Fibroblast of skin of scalp (primary cell): ENCODE measurements at regions not wholly inside any gene's neighbourhood (a gene's known extent, or its start where the extent isn't known, plus 50 kb on each side); places are given as distances from the start of the nearest gene placed in this dataset.

Experiments used
- DNase-seq: peaks from one replicate; pipeline ENCODE4 v3.0.0-alpha.2; 2013

DNA sequence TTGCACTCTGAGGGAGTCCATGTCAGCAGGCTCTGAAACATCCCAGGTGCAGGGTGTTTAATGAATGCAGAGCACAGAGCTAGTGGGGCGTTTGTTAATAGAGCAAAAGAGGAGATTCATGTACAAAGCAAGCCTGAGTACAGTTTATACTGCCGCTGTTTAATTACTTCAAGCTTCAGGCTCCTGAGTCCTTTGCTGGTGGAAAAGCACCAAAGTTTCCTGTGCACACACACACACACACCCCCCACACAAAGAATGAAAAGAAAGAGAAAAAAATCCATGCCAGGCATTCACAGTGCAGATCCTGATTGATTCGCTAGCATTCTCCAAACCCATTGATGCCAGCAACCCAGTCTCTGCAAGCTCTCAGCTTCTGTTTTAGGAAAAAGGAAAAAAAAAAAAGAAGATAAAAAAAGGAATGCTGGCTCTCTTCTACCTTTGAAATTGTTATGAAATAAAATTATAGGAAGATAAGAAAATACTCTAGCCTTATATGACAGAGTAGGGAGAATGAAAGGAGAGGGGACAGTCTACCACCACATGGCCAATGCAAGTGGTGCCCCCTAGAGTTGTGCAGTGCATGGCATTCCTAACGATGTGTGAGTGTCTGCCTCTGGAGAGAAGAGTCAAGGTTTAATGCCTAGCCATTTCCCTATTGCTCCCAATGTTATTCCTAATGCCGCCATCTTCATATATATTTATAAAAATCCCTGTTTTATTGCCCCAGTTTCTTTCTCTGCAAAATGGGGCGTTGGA, 216.5 kb downstream of the TMEM114 start:
- no peak for DNase-seq

DNA sequence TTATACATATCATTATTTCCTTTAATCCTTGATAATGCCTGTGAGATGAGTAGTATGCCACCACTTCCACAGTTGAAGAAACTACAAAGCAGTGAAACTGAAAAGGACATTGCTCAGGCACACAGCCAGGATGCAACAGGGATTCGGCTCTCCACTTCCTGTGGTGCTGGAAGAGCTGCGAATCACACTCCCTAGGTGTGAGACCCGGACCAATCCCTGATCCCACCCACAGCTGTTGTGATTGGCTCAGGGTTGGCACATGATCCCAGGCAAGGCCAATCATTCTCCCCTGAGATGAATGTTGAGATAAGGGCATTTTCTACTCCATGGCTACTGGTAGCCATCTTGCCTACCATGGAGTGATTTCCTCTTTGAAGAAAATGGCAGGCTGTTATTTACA, 218.2 kb downstream of the TMEM114 start:
- no peak for DNase-seq

DNA sequence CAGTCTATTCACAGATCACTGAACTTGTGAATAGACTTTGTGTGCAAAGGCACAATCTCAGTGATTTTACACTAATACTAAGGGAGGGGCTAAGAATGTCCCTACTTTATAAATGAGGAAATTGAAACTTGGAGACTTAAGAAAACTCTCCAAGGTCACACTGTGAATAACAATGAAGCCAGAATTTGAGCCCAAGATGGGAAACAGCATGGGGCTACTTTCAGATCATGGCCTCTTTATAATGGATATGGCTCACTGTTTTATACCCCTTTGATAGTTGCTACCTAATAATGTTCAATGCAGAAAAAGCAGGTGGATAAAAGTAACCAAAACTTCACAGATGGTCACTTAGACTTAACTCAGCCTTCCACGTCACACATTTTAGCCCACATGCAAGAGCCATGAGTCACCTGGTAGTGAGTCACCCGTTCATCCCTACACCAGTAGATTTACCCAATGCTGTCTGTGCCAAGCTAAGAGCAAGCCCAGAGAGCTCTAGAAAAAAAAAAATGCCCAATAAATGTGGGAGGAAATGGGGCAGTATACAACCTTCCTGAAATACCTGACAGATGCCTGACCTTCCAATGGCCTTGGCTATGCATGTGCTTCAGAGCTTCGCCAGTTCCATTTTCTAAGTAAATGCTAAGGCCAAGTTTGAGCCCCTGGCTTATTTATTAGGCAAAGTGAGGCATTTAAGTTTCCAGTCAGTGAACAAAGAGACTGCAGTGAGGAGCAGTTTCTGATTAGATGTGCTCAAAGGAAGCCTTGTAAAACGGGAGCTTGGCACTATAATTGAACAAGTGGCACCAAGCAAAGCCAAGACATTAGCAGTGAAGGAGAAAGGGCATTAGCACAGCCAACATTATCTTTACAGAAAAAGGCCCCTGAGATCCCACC, 219.7 kb downstream of the TMEM114 start:
- no peak for DNase-seq

DNA sequence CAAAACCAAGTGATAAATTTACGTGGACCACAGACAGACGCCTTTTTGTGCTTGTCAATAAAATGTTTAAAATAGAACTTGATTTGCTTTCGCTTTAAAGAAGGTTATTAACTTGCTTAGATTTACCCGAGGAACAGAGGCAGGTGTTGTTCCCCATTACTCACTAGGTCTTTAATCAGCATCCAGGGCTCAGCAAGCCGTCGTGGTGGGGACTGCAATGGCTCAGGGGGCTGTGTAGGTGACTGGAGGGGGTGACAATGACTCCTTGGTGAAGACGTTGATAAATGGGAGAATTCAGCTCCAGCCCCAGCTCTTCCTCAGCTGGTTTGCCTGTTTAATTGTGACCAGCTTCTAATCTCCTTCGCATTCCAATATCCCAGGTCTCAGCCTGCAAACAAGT, 231.4 kb downstream of the TMEM114 start:
- DNase-seq: no peak

DNA sequence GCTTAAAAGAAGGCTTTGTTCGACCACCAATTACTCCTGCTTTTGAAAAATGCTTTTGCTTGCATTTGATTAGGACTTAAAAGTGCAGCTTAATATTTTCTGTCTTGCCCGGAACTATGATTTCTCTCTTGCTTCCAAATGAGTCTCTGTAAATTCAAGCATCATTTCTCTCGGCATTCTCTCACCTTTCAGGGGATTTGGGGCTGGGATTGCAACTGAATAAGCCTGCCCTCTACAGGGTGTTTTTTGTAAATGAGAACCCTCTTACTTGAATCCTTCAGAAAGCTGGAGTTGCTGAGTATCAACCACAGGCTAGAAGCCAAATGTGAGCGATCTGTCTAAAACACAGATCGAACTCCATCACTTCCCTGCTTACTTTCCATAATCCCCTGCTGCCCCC, 234.6 kb downstream of the TMEM114 start:
- DNase-seq: no peak

DNA sequence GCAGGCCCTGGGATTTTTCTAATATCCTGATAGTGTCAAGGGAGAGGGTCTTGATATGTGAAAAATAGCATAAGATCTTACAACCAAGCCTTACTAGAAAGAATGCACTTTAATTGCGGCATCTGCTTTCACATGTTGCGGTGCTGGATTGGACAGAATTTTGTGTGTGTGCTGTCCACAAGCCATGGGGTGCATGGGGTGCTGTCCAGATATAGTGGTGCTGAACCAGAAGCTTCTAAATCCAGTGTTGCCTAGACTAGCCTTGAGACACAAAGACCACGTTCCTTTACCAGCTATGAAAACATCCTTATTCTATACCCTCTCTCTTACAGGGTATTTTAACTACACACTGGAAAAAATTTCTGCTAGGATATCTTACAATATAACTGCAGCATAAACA, 244.0 kb downstream of the TMEM114 start:
- no peak for DNase-seq

DNA sequence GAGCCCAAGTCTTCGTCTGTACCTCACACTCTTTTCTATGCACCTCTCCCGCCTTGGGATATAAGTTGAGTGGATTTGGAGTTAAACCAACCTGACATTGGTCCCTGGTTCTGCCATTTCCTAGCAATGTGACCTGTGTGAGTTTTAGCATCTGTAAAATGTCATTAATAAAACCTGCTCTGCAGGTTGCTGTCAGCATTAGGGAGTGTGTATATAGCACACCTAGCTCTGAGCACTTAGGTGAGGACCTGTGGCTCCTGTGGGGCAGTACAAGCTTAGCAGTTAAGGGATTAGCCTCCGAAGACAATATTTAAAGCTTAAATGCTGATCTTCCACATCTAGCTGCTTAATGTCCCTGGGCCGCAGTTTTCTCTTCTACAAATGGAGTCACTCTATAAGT, 248.0 kb downstream of the TMEM114 start:
- DNase-seq: no peak

DNA sequence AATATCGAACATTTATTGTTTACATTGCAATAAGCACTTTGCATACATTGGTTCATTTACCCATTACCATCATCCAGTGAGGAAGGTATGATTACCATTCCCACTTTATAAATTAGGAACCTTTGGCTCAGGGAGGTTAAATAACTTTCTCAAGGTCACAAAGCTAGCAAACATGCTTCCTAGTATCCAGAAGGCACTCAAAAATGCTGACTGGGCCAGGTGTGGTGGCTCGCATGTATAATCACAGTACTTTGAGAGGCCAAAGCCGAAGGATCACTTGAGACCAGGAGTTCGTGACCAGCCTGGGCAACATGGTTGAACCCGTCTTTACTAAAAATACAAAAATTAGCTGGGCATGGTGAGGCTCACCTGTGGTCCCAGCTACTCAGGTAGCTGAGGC, 259.6 kb downstream of the TMEM114 start:
- DNase-seq: no peak

DNA sequence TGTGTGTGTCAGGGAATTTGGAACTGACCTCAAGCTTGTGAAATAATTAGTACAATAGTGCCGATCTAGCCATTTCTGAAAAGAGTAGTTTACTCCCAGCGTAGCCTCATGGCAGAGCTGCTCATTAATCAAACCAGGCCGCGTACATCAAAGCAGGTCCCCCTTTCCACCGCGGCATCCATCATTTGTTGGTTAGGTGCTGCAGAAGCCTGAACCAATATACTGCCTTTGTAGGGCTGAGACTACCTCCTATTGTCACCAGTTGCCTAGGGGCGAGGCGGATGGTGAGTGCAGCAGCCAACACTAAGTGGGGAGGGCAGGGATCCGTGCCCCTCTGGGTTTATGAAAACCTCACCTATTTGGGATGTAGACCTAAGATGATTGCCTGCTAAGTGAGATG, 264.1 kb downstream of the TMEM114 start:
- no peak for DNase-seq

DNA sequence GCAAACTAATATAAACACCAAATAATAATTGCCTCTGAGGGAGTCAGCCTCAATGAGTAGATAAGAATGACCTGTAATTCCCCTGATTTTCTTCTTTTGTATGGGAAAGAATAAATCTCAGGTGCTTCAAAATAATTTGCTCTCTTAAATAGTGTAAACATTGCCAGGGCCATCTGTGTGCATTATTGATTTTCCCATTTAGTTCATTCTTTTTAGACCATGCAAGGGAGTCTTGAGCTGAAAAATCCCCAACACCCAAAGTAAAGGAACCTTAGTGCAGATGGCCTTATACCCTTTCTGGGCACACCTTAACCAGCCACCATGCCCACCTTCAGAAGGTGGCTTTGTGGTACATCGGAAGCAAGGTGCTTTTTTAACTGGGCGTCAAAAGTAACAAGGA, 267.2 kb downstream of the TMEM114 start:
- no peak for DNase-seq

DNA sequence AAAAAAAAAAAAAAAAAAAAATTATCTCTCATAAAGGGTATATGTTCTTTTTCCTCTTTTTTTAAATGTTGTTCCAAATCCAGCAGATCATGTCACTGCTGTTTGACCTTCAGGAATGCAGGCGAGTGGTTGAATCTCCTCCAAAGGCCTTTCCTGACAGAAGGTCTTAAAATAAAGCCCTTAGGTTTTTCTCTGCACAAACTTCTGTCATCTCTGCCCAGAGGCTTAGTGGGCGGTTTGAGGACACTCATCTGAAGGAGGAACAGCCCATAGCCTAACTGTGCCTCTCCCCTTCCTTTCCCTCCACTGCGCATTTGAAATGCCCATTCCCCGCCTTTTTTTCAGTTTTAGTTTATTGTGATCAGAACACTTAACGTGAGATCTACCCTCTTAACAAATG, 270.2 kb downstream of the TMEM114 start:
- no peak for DNase-seq

DNA sequence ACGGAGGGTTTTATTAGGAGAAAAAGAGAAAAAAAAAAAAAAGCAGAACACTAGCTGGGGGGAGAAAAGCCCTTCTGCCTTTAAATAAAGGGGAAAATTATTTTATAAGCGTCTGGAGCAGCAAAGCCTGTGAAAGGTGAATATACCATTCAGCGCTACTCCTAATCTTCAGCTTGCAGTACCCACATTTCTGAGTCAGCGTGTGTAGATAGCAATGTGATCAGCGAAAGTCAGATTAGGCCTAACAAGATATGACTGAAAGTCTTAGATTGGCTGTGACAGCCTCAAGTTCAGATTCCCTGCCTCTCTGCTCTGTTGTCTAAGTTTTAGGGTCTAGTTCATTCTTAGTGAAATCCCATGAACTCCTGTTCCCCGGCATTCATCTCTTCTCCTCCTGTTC, 279.5 kb downstream of the TMEM114 start:
- no peak for DNase-seq

DNA sequence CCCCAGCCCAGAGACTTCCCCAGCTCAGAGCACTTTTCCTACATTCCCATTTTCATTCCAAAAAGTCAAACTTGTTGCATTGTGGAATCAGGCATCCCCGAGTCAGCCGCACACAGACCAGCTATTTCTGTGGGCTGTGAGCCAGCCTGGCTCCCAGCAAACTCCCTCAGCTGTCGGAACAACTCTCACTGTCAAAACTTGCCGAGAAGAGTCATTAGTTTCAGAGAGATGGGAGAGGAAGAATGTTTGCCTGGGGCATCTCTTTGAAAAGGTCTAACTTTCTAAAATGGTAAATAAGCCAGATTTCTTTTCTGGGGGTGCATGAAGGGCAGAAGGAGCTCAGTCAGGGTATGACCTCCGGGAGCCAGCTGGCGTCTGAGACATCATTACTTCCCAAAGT, 280.0 kb downstream of the TMEM114 start:
- no peak for DNase-seq

DNA sequence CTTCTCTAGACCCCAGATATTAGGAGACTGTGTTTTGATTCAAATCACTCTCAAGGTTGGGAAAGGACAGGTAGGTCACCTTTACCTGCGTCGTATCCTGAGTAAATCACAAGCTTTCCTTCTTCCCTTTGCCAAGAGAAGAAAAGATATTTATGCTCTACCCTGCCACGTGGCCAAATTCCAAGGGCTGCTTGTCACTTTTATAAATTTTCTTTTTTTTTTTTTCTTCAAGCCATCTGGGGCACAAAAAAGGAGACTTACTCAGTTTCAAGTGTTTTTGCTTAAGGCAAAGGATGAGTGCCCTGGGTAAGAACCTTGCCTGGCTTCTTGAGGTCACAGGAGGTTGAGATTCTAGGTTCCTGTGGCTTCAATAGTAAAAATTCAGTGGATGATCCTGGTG, 285.1 kb downstream of the TMEM114 start:
- DNase-seq: no peak

DNA sequence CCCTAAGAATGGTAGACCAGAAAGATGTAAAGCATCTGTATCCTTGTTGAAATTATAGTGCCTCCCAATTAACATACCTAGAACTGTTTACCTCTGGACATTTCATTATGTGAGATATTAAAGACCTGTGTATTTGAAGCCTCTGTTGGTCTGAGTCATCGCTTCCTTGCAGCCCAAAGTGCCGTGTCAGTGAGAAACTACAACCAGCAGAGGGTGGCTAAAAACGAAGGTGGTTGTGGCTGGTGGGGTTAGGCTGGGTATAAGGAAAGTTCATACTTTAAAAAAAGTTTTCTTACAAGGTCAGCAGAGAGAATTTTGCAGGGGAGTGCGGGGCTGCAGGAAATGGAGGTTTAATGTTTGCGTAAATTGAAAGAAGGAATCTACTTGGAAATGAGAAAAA, 290.7 kb downstream of the TMEM114 start:
- DNase-seq: no peak

DNA sequence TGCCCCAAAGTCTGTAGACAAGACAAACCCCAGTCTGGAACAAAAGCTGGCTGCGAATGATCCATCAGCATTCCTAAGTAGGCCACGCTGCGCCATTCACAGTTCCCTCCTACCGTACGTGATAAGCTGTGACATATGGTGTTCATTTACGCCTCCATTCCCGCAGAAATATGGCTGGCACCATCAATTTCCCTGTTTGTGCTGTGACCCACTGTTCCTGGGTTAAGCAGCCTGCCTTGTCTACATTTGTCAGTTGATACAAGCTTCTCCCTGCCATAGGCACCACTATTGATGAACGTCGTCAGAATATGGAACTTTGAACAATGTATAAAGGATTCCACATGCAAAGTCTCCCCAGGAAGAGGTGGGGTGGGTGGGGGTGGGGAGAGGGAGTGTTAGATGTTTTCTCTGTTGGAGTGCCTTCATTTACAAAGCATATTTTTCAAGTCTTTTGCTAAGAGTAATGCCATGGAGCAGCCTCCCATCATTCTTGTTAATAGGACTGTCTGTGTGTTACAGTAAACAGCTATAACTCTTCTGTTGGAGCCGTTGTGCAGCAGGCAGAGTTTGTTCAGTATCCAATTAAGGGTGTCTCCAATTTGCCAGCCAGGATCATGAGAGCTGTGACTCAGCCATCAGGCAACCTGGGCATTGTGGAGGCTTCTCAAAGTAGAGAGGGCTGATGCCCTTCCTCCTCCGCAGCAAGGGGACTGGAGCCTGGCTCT, 294.6 kb downstream of the TMEM114 start:
- no peak for DNase-seq

DNA sequence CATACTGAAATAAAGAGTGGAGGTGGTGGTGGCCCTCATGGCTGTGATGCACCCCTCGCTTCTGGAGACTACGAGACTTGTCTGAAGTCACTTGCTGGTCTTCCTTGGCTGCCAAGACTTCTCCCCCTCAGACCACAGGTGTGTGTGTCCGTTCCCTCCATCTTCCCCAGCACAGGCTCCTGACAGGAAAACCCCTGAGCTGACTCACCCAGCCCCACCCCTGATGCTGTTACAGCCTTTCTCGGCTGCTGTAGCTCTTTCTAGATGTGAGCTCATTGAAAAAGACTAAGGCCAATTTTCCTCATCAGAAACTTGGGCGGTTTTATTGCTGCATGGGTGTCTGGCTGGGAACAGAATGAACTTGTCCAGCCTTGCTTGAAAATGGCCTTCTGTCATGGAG, 296.9 kb downstream of the TMEM114 start:
- no peak for DNase-seq

DNA sequence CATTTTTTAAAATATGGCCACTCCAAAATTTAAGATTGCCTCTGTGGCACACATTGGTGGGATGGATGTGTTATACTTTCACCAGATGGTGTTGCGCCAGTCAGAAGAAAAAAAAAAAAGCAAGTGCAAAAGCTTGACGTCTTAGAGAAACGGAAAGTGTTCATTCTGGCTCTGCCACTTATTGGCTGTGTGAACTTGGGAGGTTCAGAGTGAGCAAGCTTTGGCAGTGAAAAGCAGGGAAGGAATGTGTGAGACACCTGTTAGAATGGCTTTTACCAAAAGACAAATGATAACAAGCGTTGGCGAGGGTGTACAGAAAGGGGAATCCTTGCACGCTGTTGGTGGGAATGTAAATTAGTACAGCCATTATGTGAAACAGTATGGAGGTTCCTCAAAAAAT, 298.0 kb downstream of the TMEM114 start:
- no peak for DNase-seq

DNA sequence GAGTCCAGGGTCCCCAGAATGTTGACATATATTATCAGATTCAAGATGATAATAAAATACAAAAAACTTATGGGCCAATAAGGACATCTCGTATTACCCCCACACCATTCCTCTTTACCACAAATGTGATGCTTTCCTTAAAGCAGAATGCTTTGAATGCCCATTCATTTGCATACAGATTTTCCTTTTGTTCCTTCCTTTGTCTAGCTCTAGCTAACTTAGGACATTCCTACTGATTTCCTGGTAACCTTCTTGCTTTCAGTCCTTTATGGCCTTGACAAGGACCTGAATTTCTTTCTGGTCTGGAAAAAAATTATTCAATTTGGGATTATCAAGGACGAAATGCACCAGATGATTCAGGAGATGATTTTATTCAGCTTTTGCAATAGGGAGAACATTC, 304.0 kb downstream of the TMEM114 start:
- no peak for DNase-seq

DNA sequence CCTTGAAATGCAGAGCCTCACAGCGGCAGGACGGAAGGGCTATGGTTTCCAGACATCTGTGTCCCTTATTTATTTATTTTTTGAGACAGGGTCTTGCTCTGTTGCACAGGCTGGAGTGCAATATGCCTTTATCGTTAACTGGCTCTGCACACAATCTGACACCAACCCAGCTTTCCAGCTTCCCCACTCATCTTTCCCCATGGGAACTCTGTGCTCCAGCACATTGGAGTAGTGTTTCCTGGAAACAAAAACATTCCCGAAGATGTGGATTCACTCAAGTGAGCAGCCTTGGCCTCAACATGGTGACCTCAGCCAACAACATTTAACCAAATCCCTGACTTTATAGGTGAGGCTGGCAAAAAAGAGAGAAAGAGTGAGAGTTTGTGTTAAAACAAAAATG, 307.1 kb downstream of the TMEM114 start:
- no peak for DNase-seq

DNA sequence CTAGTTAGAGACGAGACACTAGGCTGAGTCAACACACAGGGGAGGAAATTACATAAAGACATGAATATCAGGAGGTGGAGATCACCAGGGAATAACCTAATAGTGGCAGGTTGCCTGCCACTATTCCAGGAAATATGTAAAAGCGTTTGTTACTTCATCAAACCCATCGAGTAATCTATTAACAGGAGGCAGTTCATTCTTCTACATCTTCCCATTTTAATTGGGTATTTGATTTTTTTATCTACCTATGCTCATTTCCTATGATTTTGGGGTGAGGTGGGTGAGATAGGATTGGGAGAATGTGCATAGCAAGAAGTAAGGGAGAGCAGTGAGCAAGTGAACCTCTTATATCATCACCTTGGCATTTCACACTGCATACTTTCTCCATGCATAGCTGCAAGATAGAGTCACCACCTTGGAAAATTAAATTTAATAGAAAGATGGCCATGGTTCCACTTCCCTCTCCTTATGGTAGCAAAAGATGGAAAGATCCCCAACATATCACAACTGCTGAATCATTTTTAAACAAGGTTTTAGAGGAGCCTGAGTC, 312.2 kb downstream of the TMEM114 start:
- DNase-seq: no peak

DNA sequence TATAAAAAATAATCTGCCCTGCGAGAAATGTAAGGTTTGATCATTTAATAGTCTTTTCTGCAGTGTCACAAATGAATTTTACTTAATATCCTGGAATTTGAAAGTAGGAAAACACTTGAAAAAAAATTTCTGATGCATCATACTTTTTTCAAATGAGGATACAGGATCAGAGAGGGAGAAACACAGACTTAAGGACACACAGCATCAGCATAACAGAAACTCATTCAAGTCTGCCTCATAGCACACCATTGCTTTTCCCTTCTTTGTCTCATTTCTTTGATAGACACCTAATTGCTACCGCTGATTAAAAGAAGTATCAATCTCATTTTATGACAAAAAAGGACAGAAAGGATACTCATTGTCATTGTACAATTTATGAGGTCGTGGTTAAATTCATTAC, 319.0 kb downstream of the TMEM114 start:
- no peak for DNase-seq

DNA sequence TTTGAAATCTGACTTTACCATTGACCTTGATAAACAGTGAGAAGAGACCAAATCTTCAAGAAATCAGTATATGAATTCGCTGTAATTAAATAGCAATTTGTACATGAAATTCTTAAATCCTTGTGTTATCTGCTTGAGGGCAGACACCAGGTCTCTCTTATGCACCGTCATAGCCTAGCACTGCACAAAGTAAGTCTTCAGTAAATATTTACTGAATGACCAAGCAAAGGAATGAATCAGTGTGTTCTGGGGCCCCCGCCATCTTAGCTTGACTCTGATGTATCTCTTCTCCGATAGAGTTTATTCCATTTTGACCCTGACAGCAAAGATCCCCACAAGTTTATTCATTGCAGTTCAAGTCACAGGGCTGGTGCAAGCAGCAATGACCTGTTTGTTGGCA, 328.0 kb downstream of the TMEM114 start:
- no peak for DNase-seq
